Thyroid gland (tissue), 4 donors: ENCODE measurements at regions not wholly inside any gene's neighbourhood (a gene's known extent, or its start where the extent isn't known, plus 50 kb on each side); places are given as distances from the start of the nearest gene placed in this dataset.
"Not testable (repeated sequence)": the region's sequence is repeated elsewhere in the genome, so short reads cannot be mapped to it uniquely, and the experiment has no call there.

Experiments
- DNase-seq, 2 donors: peaks; one replicate each; pipeline ENCODE4 v3.0.0-alpha.2; 2019
- H3K27ac ChIP-seq, 3 donors: fragments of 200-600 bp; sonication (generic); 1 replicate in 2 of 3; 2 replicates in 1 of 3; pipeline ENCODE4 v1.5.1; 2016 to 2019; ENCODE audit warnings: mild to moderate bottlenecking in 1 of 3, moderate library complexity in 1 of 3
- H3K27me3 ChIP-seq: fragments of 200-600 bp; sonication (generic); one replicate; pipeline ENCODE4 v1.5.1; 2019
- H3K36me3 ChIP-seq, 2 donors: fragments of 200-600 bp; sonication (generic); one replicate each; pipeline ENCODE4 v1.5.1; 2016 to 2019
- H3K4me1 ChIP-seq, 2 donors: fragments of 200-600 bp; sonication (generic); one replicate each; pipeline ENCODE4 v1.5.1; 2017 to 2019
- H3K4me3 ChIP-seq, 3 donors: fragments of 200-600 bp; sonication (generic); replicated peaks in 1 of 3; 1 replicate in 2 of 3; 2 replicates in 1 of 3; pipeline ENCODE4 v1.5.1; 2016; ENCODE audit warnings: mild to moderate bottlenecking in 1 of 3
- H3K9me3 ChIP-seq: fragments of 200-600 bp; sonication (generic); one replicate; pipeline ENCODE4 v1.5.1; 2017
- CTCF ChIP-seq, 6 experiments: fragments of 200-600 bp in 3 of 6; fragments of 450-650 bp in 3 of 6; sonication (generic) in 3 of 6; IDR thresholded peaks; one replicate each; pipeline ENCODE4 v1.5.1; 2016 to 2019; ENCODE audit warnings: antibody characterized with exemption in 6 of 6, mild to moderate bottlenecking in 2 of 6, inconsistent platforms in 1 of 6, moderate library complexity in 1 of 6
- POLR2A ChIP-seq, 2 donors: fragments of 450-650 bp; IDR thresholded peaks; one replicate each; pipeline ENCODE4 v1.6.1; 2017; ENCODE audit warnings: antibody characterized with exemption in 2 of 2, mild to moderate bottlenecking in 2 of 2, moderate library complexity in 1 of 2
- WGBS, 2 donors: methylation state at CpG; one replicate each; pipeline ENCODE4 v1.1.5; 2017; 5-methylcytosine and 5-hydroxymethylcytosine counted together
- intact Hi-C: fragments of 100-400 bp; cut with DNase I; formaldehyde crosslinking; loops from one replicate; pipeline ENCODE4 v1.15.1; 2023

GRCh38 chr10:33481184-33481583 is 146.7 kb upstream of the NRP1 start:
- no peaks in the 10 kb centered on the region for H3K36me3 ChIP-seq
- WGBS, 2 donors = 85 to 100% methylated on average over 1 of the region's 1 CpG
- intact Hi-C loops = no loop called here
- DNase-seq = no peak
- no peak overlapping the region for H3K27ac ChIP-seq
- no peaks in the 10 kb centered on the region for H3K9me3 ChIP-seq
- H3K27me3 ChIP-seq = no peaks in the 10 kb centered on the region
- peaks cover 0 to 11% of the 10 kb centered on the region in 2 donors for H3K4me1 ChIP-seq
- TF ChIP-seq POLR2A (IDR thresholded peaks at IDR 0.05) = no peak
- H3K4me3 ChIP-seq = no peak overlapping the region

- H3K27me3 ChIP-seq, DNase-seq, H3K36me3 ChIP-seq, H3K9me3 ChIP-seq, H3K27ac ChIP-seq, intact Hi-C loops, H3K4me3 ChIP-seq: not testable (repeated sequence)
- H3K4me1 ChIP-seq = peaks cover 0 to 11% of the 10 kb centered on the region in 2 donors
- WGBS, 2 donors = 87 to 100% methylated on average over 7 to 12 of the region's 24 CpGs
Observed at GRCh38 chr10:33480417-33480816, 145.9 kb upstream of the NRP1 start.

- no peaks in the 10 kb centered on the region for H3K36me3 ChIP-seq
- intact Hi-C loops = no loop called here
- no peak for TF ChIP-seq CTCF (IDR thresholded peaks at IDR 0.05)
- TF ChIP-seq POLR2A (IDR thresholded peaks at IDR 0.05) = no peak
- no peak overlapping the region for H3K27ac ChIP-seq
- H3K4me1 ChIP-seq = peaks cover 0 to 8% of the 10 kb centered on the region in 2 donors
- H3K27me3 ChIP-seq = no peaks in the 10 kb centered on the region
- H3K9me3 ChIP-seq = no peaks in the 10 kb centered on the region
- no peak overlapping the region for H3K4me3 ChIP-seq
- WGBS, 2 donors = 78 to 83% methylated on average over 5 of the region's 5 CpGs
- DNase-seq = no peak
Observed at GRCh38 chr10:33478675-33479125, 144.2 kb upstream of the NRP1 start.

- H3K27me3 ChIP-seq = no peaks in the 10 kb centered on the region
- no peak overlapping the region for H3K27ac ChIP-seq
- intact Hi-C loops = no loop called here
- peaks cover 0 to 3% of the 10 kb centered on the region in 2 donors for H3K4me1 ChIP-seq
- no peaks in the 10 kb centered on the region for H3K36me3 ChIP-seq
- TF ChIP-seq POLR2A (IDR thresholded peaks at IDR 0.05) = no peak
- TF ChIP-seq CTCF (IDR thresholded peaks at IDR 0.05) = no peak
- no peaks in the 10 kb centered on the region for H3K9me3 ChIP-seq
- H3K4me3 ChIP-seq = no peak overlapping the region
- DNase-seq = no peak
- 92 to 94% methylated on average over 5 of the region's 5 CpGs for WGBS, 2 donors
Observed at GRCh38 chr10:33478089-33478674, 143.7 kb upstream of the NRP1 start.

GRCh38 chr10:33477291-33478088 is 143.0 kb upstream of the NRP1 start:
- H3K4me1 ChIP-seq = no peaks in the 10 kb centered on the region
- no peak for DNase-seq
- no peak overlapping the region for H3K4me3 ChIP-seq
- H3K9me3 ChIP-seq = no peaks in the 10 kb centered on the region
- no peaks in the 10 kb centered on the region for H3K36me3 ChIP-seq
- no peaks in the 10 kb centered on the region for H3K27me3 ChIP-seq
- TF ChIP-seq CTCF (IDR thresholded peaks at IDR 0.05) (no peak), POLR2A (IDR thresholded peaks at IDR 0.05) (no peak)
- intact Hi-C loops = no loop called here
- H3K27ac ChIP-seq = no peak overlapping the region
- 87 to 89% methylated on average over 7 of the region's 7 CpGs for WGBS, 2 donors

- Histone ChIP-seq H3K36me3 (no peaks in the 10 kb centered on the region), H3K27me3 (no peaks in the 10 kb centered on the region), H3K4me1 (no peaks in the 10 kb centered on the region), H3K9me3 (no peaks in the 10 kb centered on the region), H3K4me3 (no peak overlapping the region), H3K27ac (no peak overlapping the region)
- WGBS, 2 donors = 90 to 92% methylated on average over 13 of the region's 13 CpGs
- no peak for TF ChIP-seq POLR2A (IDR thresholded peaks at IDR 0.05)
- no peak for TF ChIP-seq CTCF (IDR thresholded peaks at IDR 0.05)
- no peak for DNase-seq
- intact Hi-C loops = no loop called here
Observed at GRCh38 chr10:33476757-33477273, 142.3 kb upstream of the NRP1 start.
